HG03565 (cell line): ENCODE measurements at regions not wholly inside any gene's neighbourhood (a gene's known extent, or its start where the extent isn't known, plus 50 kb on each side); places are given as distances from the start of the nearest gene placed in this dataset.

Experiments used
- ATAC-seq: cut with Tn5 transposase; IDR thresholded peaks from one replicate; pipeline ENCODE4 v1.9.1; 2021; ENCODE audit warnings: mild to moderate bottlenecking, moderate library complexity; ENCODE audit not compliant: unreplicated experiment

- no peak for ATAC-seq
Measured at GRCh38 chr2:10964052-10964790, 52.5 kb downstream of the KCNF1 start.

- ATAC-seq: no peak
Measured at GRCh38 chr2:10965241-10965843, 53.6 kb downstream of the KCNF1 start.

- ATAC-seq: no peak
Measured at GRCh38 chr2:10966056-10966455, 54.3 kb downstream of the KCNF1 start.

GRCh38 chr2:10966741-10967140 is 55.0 kb downstream of the KCNF1 start:
- no peak for ATAC-seq

- ATAC-seq: no peak
Measured at GRCh38 chr2:10968176-10968575, 56.4 kb downstream of the KCNF1 start.

GRCh38 chr2:10970666-10971065 is 58.9 kb downstream of the KCNF1 start:
- ATAC-seq: no peak

GRCh38 chr2:10971161-10971887 is 59.6 kb downstream of the KCNF1 start:
- ATAC-seq: no peak

- ATAC-seq: no peak
Measured at GRCh38 chr2:10971888-10972260, 60.1 kb downstream of the KCNF1 start.

- no peak for ATAC-seq
Measured at GRCh38 chr2:10972683-10973433, 61.1 kb downstream of the KCNF1 start.

- no peak for ATAC-seq
Measured at GRCh38 chr2:10973766-10974165, 62.0 kb downstream of the KCNF1 start.

- no peak for ATAC-seq
Measured at GRCh38 chr2:10977003-10977402, 65.3 kb downstream of the KCNF1 start.

GRCh38 chr2:10977621-10978020 is 65.9 kb downstream of the KCNF1 start:
- no peak for ATAC-seq

- no peak for ATAC-seq
Measured at GRCh38 chr2:10978090-10978670, 66.4 kb downstream of the KCNF1 start.

GRCh38 chr2:10980071-10980470 is 68.3 kb downstream of the KCNF1 start:
- ATAC-seq: no peak

GRCh38 chr2:10980886-10981425 is 69.2 kb downstream of the KCNF1 start:
- no peak for ATAC-seq

GRCh38 chr2:10981451-10981850 is 69.7 kb downstream of the KCNF1 start:
- ATAC-seq: no peak

GRCh38 chr2:10981941-10982431 is 70.3 kb downstream of the KCNF1 start:
- ATAC-seq: no peak

- ATAC-seq: no peak
Measured at GRCh38 chr2:10982931-10983701, 71.4 kb downstream of the KCNF1 start.

- no peak for ATAC-seq
Measured at GRCh38 chr2:10983711-10984110, 72.0 kb downstream of the KCNF1 start.
